ENCODE measurements at regions not wholly inside any gene's neighbourhood (a gene's known extent, or its start where the extent isn't known, plus 50 kb on each side); places are given as distances from the start of the nearest gene placed in this dataset.

- TF ChIP-seq RAD21 (IDR thresholded peaks at IDR 0.05; ENCODE audit: low read depth) = no peak
- TF ChIP-seq TAF1 (IDR thresholded peaks at IDR 0.05; ENCODE audit: low read depth) = no peak
- TF ChIP-seq TCF12 (IDR thresholded peaks at IDR 0.05; ENCODE audit: low read depth) = no peak
These were observed 509.4 kb upstream of the SMIM21 start for GRCh38 chr18:75936862-75937261.

All from Ishikawa (cell line).